ENCODE measurements at regions not wholly inside any gene's neighbourhood (a gene's known extent, or its start where the extent isn't known, plus 50 kb on each side); places are given as distances from the start of the nearest gene placed in this dataset.

GRCh38 chr5:18043344-18043743 is 409.1 kb downstream of the TAF11L14 start:
- no peak overlapping the region for H3K9ac ChIP-seq (ENCODE audit: low read depth in 1 of 2, low read length in 2 of 2)
- no peak overlapping the region for H3K4me3 ChIP-seq (ENCODE audit: low read length in 2 of 2)
- no peaks in the 10 kb centered on the region for H3K27me3 ChIP-seq (ENCODE audit: control insufficient read depth in 2 of 2, insufficient read depth in 2 of 2, low read length in 2 of 2)
- no peaks in the 10 kb centered on the region for H3K36me3 ChIP-seq (ENCODE audit: control insufficient read depth in 2 of 2, insufficient read depth in 2 of 2, low read length in 2 of 2)
- H3K27ac ChIP-seq (ENCODE audit: low read depth in 2 of 2, low read length in 2 of 2): no peak overlapping the region
- no peaks in the 10 kb centered on the region for H3K9me3 ChIP-seq (ENCODE audit: control insufficient read depth in 2 of 2, low read length in 2 of 2)
- no peaks in the 10 kb centered on the region for H3K4me1 ChIP-seq (ENCODE audit: control insufficient read depth in 2 of 2, insufficient read depth in 2 of 2, low read length in 2 of 2)

GRCh38 chr5:18048449-18048848 is 414.2 kb downstream of the TAF11L14 start:
- Histone ChIP-seq H3K27me3 (ENCODE audit: control insufficient read depth in 2 of 2, insufficient read depth in 2 of 2, low read length in 2 of 2) (no peaks in the 10 kb centered on the region), H3K36me3 (ENCODE audit: control insufficient read depth in 2 of 2, insufficient read depth in 2 of 2, low read length in 2 of 2) (no peaks in the 10 kb centered on the region), H3K27ac (ENCODE audit: low read depth in 2 of 2, low read length in 2 of 2) (no peak overlapping the region), H3K4me3 (ENCODE audit: low read length in 2 of 2) (no peak overlapping the region), H3K9ac (ENCODE audit: low read depth in 1 of 2, low read length in 2 of 2) (no peak overlapping the region), H3K9me3 (ENCODE audit: control insufficient read depth in 2 of 2, low read length in 2 of 2) (no peaks in the 10 kb centered on the region), H3K4me1 (ENCODE audit: control insufficient read depth in 2 of 2, insufficient read depth in 2 of 2, low read length in 2 of 2) (no peaks in the 10 kb centered on the region)

GRCh38 chr5:18050345-18050744 is 416.1 kb downstream of the TAF11L14 start:
- Histone ChIP-seq H3K27me3 (ENCODE audit: control insufficient read depth in 2 of 2, insufficient read depth in 2 of 2, low read length in 2 of 2) (no peaks in the 10 kb centered on the region), H3K36me3 (ENCODE audit: control insufficient read depth in 2 of 2, insufficient read depth in 2 of 2, low read length in 2 of 2) (no peaks in the 10 kb centered on the region), H3K9me3 (ENCODE audit: control insufficient read depth in 2 of 2, low read length in 2 of 2) (no peaks in the 10 kb centered on the region), H3K27ac (ENCODE audit: low read depth in 2 of 2, low read length in 2 of 2) (no peak overlapping the region), H3K4me1 (ENCODE audit: control insufficient read depth in 2 of 2, insufficient read depth in 2 of 2, low read length in 2 of 2) (no peaks in the 10 kb centered on the region), H3K9ac (ENCODE audit: low read depth in 1 of 2, low read length in 2 of 2) (no peak overlapping the region), H3K4me3 (ENCODE audit: low read length in 2 of 2) (no peak overlapping the region)

GRCh38 chr5:18050776-18051175 is 416.5 kb downstream of the TAF11L14 start:
- no peaks in the 10 kb centered on the region for H3K27me3 ChIP-seq (ENCODE audit: control insufficient read depth in 2 of 2, insufficient read depth in 2 of 2, low read length in 2 of 2)
- no peak overlapping the region for H3K27ac ChIP-seq (ENCODE audit: low read depth in 2 of 2, low read length in 2 of 2)
- no peaks in the 10 kb centered on the region for H3K9me3 ChIP-seq (ENCODE audit: control insufficient read depth in 2 of 2, low read length in 2 of 2)
- no peaks in the 10 kb centered on the region for H3K4me1 ChIP-seq (ENCODE audit: control insufficient read depth in 2 of 2, insufficient read depth in 2 of 2, low read length in 2 of 2)
- H3K36me3 ChIP-seq (ENCODE audit: control insufficient read depth in 2 of 2, insufficient read depth in 2 of 2, low read length in 2 of 2): no peaks in the 10 kb centered on the region
- H3K9ac ChIP-seq (ENCODE audit: low read depth in 1 of 2, low read length in 2 of 2): no peak overlapping the region
- H3K4me3 ChIP-seq (ENCODE audit: low read length in 2 of 2): no peak overlapping the region

GRCh38 chr5:18051953-18052352 is 417.7 kb downstream of the TAF11L14 start:
- Histone ChIP-seq H3K9ac (ENCODE audit: low read depth in 1 of 2, low read length in 2 of 2) (no peak overlapping the region), H3K27ac (ENCODE audit: low read depth in 2 of 2, low read length in 2 of 2) (no peak overlapping the region), H3K4me3 (ENCODE audit: low read length in 2 of 2) (no peak overlapping the region), H3K9me3 (ENCODE audit: control insufficient read depth in 2 of 2, low read length in 2 of 2) (no peaks in the 10 kb centered on the region), H3K4me1 (ENCODE audit: control insufficient read depth in 2 of 2, insufficient read depth in 2 of 2, low read length in 2 of 2) (no peaks in the 10 kb centered on the region), H3K27me3 (ENCODE audit: control insufficient read depth in 2 of 2, insufficient read depth in 2 of 2, low read length in 2 of 2) (no peaks in the 10 kb centered on the region), H3K36me3 (ENCODE audit: control insufficient read depth in 2 of 2, insufficient read depth in 2 of 2, low read length in 2 of 2) (no peaks in the 10 kb centered on the region)

- Histone ChIP-seq H3K4me1 (ENCODE audit: control insufficient read depth in 2 of 2, insufficient read depth in 2 of 2, low read length in 2 of 2) (no peaks in the 10 kb centered on the region), H3K4me3 (ENCODE audit: low read length in 2 of 2) (no peak overlapping the region), H3K27me3 (ENCODE audit: control insufficient read depth in 2 of 2, insufficient read depth in 2 of 2, low read length in 2 of 2) (no peaks in the 10 kb centered on the region), H3K9me3 (ENCODE audit: control insufficient read depth in 2 of 2, low read length in 2 of 2) (no peaks in the 10 kb centered on the region), H3K27ac (ENCODE audit: low read depth in 2 of 2, low read length in 2 of 2) (no peak overlapping the region), H3K9ac (ENCODE audit: low read depth in 1 of 2, low read length in 2 of 2) (no peak overlapping the region), H3K36me3 (ENCODE audit: control insufficient read depth in 2 of 2, insufficient read depth in 2 of 2, low read length in 2 of 2) (no peaks in the 10 kb centered on the region)
These were observed 418.3 kb downstream of the TAF11L14 start for GRCh38 chr5:18052569-18052968.

- Histone ChIP-seq H3K9me3 (ENCODE audit: control insufficient read depth in 2 of 2, low read length in 2 of 2) (no peaks in the 10 kb centered on the region), H3K4me1 (ENCODE audit: control insufficient read depth in 2 of 2, insufficient read depth in 2 of 2, low read length in 2 of 2) (no peaks in the 10 kb centered on the region), H3K27ac (ENCODE audit: low read depth in 2 of 2, low read length in 2 of 2) (no peak overlapping the region), H3K9ac (ENCODE audit: low read depth in 1 of 2, low read length in 2 of 2) (no peak overlapping the region), H3K4me3 (ENCODE audit: low read length in 2 of 2) (no peak overlapping the region), H3K36me3 (ENCODE audit: control insufficient read depth in 2 of 2, insufficient read depth in 2 of 2, low read length in 2 of 2) (no peaks in the 10 kb centered on the region), H3K27me3 (ENCODE audit: control insufficient read depth in 2 of 2, insufficient read depth in 2 of 2, low read length in 2 of 2) (no peaks in the 10 kb centered on the region)
These were observed 423.5 kb downstream of the TAF11L14 start for GRCh38 chr5:18057725-18058124.

- Histone ChIP-seq H3K4me1 (ENCODE audit: control insufficient read depth in 2 of 2, insufficient read depth in 2 of 2, low read length in 2 of 2) (no peaks in the 10 kb centered on the region), H3K9me3 (ENCODE audit: control insufficient read depth in 2 of 2, low read length in 2 of 2) (peaks cover 2 to 4% of the 10 kb centered on the region in 2 donors), H3K27ac (ENCODE audit: low read depth in 2 of 2, low read length in 2 of 2) (no peak overlapping the region), H3K27me3 (ENCODE audit: control insufficient read depth in 2 of 2, insufficient read depth in 2 of 2, low read length in 2 of 2) (no peaks in the 10 kb centered on the region), H3K4me3 (ENCODE audit: low read length in 2 of 2) (no peak overlapping the region), H3K9ac (ENCODE audit: low read depth in 1 of 2, low read length in 2 of 2) (no peak overlapping the region), H3K36me3 (ENCODE audit: control insufficient read depth in 2 of 2, insufficient read depth in 2 of 2, low read length in 2 of 2) (no peaks in the 10 kb centered on the region)
These were observed 433.4 kb downstream of the TAF11L14 start for GRCh38 chr5:18067615-18068014.

GRCh38 chr5:18068826-18069225 is 434.6 kb downstream of the TAF11L14 start:
- Histone ChIP-seq H3K27ac (ENCODE audit: low read depth in 2 of 2, low read length in 2 of 2) (no peak overlapping the region), H3K9ac (ENCODE audit: low read depth in 1 of 2, low read length in 2 of 2) (no peak overlapping the region), H3K36me3 (ENCODE audit: control insufficient read depth in 2 of 2, insufficient read depth in 2 of 2, low read length in 2 of 2) (no peaks in the 10 kb centered on the region), H3K9me3 (ENCODE audit: control insufficient read depth in 2 of 2, low read length in 2 of 2) (peaks cover 0 to 4% of the 10 kb centered on the region in 2 donors), H3K27me3 (ENCODE audit: control insufficient read depth in 2 of 2, insufficient read depth in 2 of 2, low read length in 2 of 2) (no peaks in the 10 kb centered on the region), H3K4me1 (ENCODE audit: control insufficient read depth in 2 of 2, insufficient read depth in 2 of 2, low read length in 2 of 2) (no peaks in the 10 kb centered on the region), H3K4me3 (ENCODE audit: low read length in 2 of 2) (no peak overlapping the region)

GRCh38 chr5:18069790-18070189 is 435.5 kb downstream of the TAF11L14 start:
- H3K36me3 ChIP-seq (ENCODE audit: control insufficient read depth in 2 of 2, insufficient read depth in 2 of 2, low read length in 2 of 2): no peaks in the 10 kb centered on the region
- H3K9ac ChIP-seq (ENCODE audit: low read depth in 1 of 2, low read length in 2 of 2): no peak overlapping the region
- H3K27ac ChIP-seq (ENCODE audit: low read depth in 2 of 2, low read length in 2 of 2): no peak overlapping the region
- no peaks in the 10 kb centered on the region for H3K4me1 ChIP-seq (ENCODE audit: control insufficient read depth in 2 of 2, insufficient read depth in 2 of 2, low read length in 2 of 2)
- H3K9me3 ChIP-seq (ENCODE audit: control insufficient read depth in 2 of 2, low read length in 2 of 2): no peaks in the 10 kb centered on the region
- no peak overlapping the region for H3K4me3 ChIP-seq (ENCODE audit: low read length in 2 of 2)
- no peaks in the 10 kb centered on the region for H3K27me3 ChIP-seq (ENCODE audit: control insufficient read depth in 2 of 2, insufficient read depth in 2 of 2, low read length in 2 of 2)

- no peaks in the 10 kb centered on the region for H3K9me3 ChIP-seq (ENCODE audit: control insufficient read depth in 2 of 2, low read length in 2 of 2)
- no peak overlapping the region for H3K27ac ChIP-seq (ENCODE audit: low read depth in 2 of 2, low read length in 2 of 2)
- H3K4me1 ChIP-seq (ENCODE audit: control insufficient read depth in 2 of 2, insufficient read depth in 2 of 2, low read length in 2 of 2): no peaks in the 10 kb centered on the region
- no peak overlapping the region for H3K9ac ChIP-seq (ENCODE audit: low read depth in 1 of 2, low read length in 2 of 2)
- no peak overlapping the region for H3K4me3 ChIP-seq (ENCODE audit: low read length in 2 of 2)
- no peaks in the 10 kb centered on the region for H3K36me3 ChIP-seq (ENCODE audit: control insufficient read depth in 2 of 2, insufficient read depth in 2 of 2, low read length in 2 of 2)
- H3K27me3 ChIP-seq (ENCODE audit: control insufficient read depth in 2 of 2, insufficient read depth in 2 of 2, low read length in 2 of 2): no peaks in the 10 kb centered on the region
These were observed 438.3 kb downstream of the TAF11L14 start for GRCh38 chr5:18072600-18072999.
